ENCODE measurements at regions not wholly inside any gene's neighbourhood (a gene's known extent, or its start where the extent isn't known, plus 50 kb on each side); places are given as distances from the start of the nearest gene placed in this dataset.

GRCh38 chr7:97620495-97620894 is 111.4 kb upstream of the TAC1 start:
- no peak for TF ChIP-seq CTCF (IDR thresholded peaks at IDR 0.05; ENCODE audit: unreplicated experiment)
- Mint-ChIP-seq H3K4me3 (ENCODE audit: unreplicated experiment) (no peak overlapping the region), H3K27ac (ENCODE audit: unreplicated experiment) (no peak overlapping the region)

GRCh38 chr7:97623333-97623732 is 108.6 kb upstream of the TAC1 start:
- Mint-ChIP-seq H3K27me3 (ENCODE audit: unreplicated experiment) (peaks cover 6% of the 10 kb centered on the region), H3K27ac (ENCODE audit: unreplicated experiment) (no peak overlapping the region), H3K36me3 (ENCODE audit: low read depth, unreplicated experiment) (no peaks in the 10 kb centered on the region), H3K4me1 (ENCODE audit: unreplicated experiment) (peaks cover 8% of the 10 kb centered on the region), H3K9me3 (ENCODE audit: unreplicated experiment) (no peaks in the 10 kb centered on the region), H3K4me3 (ENCODE audit: unreplicated experiment) (no peak overlapping the region)
- no peak for TF ChIP-seq CTCF (IDR thresholded peaks at IDR 0.05; ENCODE audit: unreplicated experiment)
- no peak for DNase-seq (ENCODE audit: low spot score)

More at GRCh38 chr7:97620495-97620894, 111.4 kb upstream of the TAC1 start:
- Mint-ChIP-seq H3K27me3 (ENCODE audit: unreplicated experiment) (peaks cover 3% of the 10 kb centered on the region), H3K36me3 (ENCODE audit: low read depth, unreplicated experiment) (no peaks in the 10 kb centered on the region), H3K9me3 (ENCODE audit: unreplicated experiment) (no peaks in the 10 kb centered on the region), H3K4me1 (ENCODE audit: unreplicated experiment) (peaks cover 2% of the 10 kb centered on the region)
- DNase-seq (ENCODE audit: low spot score): no peak

GRCh38 chr7:97630116-97630515 is 101.8 kb upstream of the TAC1 start:
- Mint-ChIP-seq H3K27ac (ENCODE audit: unreplicated experiment) (no peak overlapping the region), H3K36me3 (ENCODE audit: low read depth, unreplicated experiment) (no peaks in the 10 kb centered on the region), H3K27me3 (ENCODE audit: unreplicated experiment) (peaks cover 4% of the 10 kb centered on the region), H3K4me3 (ENCODE audit: unreplicated experiment) (no peak overlapping the region), H3K9me3 (ENCODE audit: unreplicated experiment) (no peaks in the 10 kb centered on the region), H3K4me1 (ENCODE audit: unreplicated experiment) (peaks cover 6% of the 10 kb centered on the region)
- DNase-seq (ENCODE audit: low spot score): no peak
- no peak for TF ChIP-seq CTCF (IDR thresholded peaks at IDR 0.05; ENCODE audit: unreplicated experiment)

- no peaks in the 10 kb centered on the region for H3K36me3 Mint-ChIP-seq (ENCODE audit: low read depth, unreplicated experiment)
- H3K27ac Mint-ChIP-seq (ENCODE audit: unreplicated experiment): no peak overlapping the region
- no peak for DNase-seq (ENCODE audit: low spot score)
- H3K4me1 Mint-ChIP-seq (ENCODE audit: unreplicated experiment): no peaks in the 10 kb centered on the region
- H3K9me3 Mint-ChIP-seq (ENCODE audit: unreplicated experiment): no peaks in the 10 kb centered on the region
- no peak overlapping the region for H3K4me3 Mint-ChIP-seq (ENCODE audit: unreplicated experiment)
- H3K27me3 Mint-ChIP-seq (ENCODE audit: unreplicated experiment): peaks cover 2% of the 10 kb centered on the region
- no peak for TF ChIP-seq CTCF (IDR thresholded peaks at IDR 0.05; ENCODE audit: unreplicated experiment)
These were observed 96.3 kb upstream of the TAC1 start for GRCh38 chr7:97635622-97636021.

GRCh38 chr7:97639036-97639435 is 92.8 kb upstream of the TAC1 start:
- H3K9me3 Mint-ChIP-seq (ENCODE audit: unreplicated experiment): no peaks in the 10 kb centered on the region
- DNase-seq (ENCODE audit: low spot score): no peak
- no peak for TF ChIP-seq CTCF (IDR thresholded peaks at IDR 0.05; ENCODE audit: unreplicated experiment)
- H3K27me3 Mint-ChIP-seq (ENCODE audit: unreplicated experiment): peaks cover 2% of the 10 kb centered on the region
- H3K4me3 Mint-ChIP-seq (ENCODE audit: unreplicated experiment): no peak overlapping the region
- H3K4me1 Mint-ChIP-seq (ENCODE audit: unreplicated experiment): no peaks in the 10 kb centered on the region
- H3K27ac Mint-ChIP-seq (ENCODE audit: unreplicated experiment): no peak overlapping the region
- peaks cover 2% of the 10 kb centered on the region for H3K36me3 Mint-ChIP-seq (ENCODE audit: low read depth, unreplicated experiment)
